Activated CD4-positive, alpha-beta T cell treated with anti-CD3 and anti-CD28 coated beads, Interleukin-2, amount 10 ng/mL, durations not matched to agents 7 days and 5 days (primary cell): ENCODE measurements at regions not wholly inside any gene's neighbourhood (a gene's known extent, or its start where the extent isn't known, plus 50 kb on each side); places are given as distances from the start of the nearest gene placed in this dataset.
"Not testable (repeated sequence)": the region's sequence is repeated elsewhere in the genome, so short reads cannot be mapped to it uniquely, and the experiment has no call there.

Experiments used
- CTCF ChIA-PET: fragments of 350-600 bp; sonication (Branson Sonifier 250); formaldehyde crosslinking; loops from one replicate; lab custom pipeline; 2021; ENCODE audit warnings: antibody characterized with exemption; lab: Charles Lee
- POLR2A ChIA-PET: fragments of 350-600 bp; sonication (Branson Sonifier 250); formaldehyde crosslinking; loops from one replicate; lab custom pipeline; 2021; ENCODE audit warnings: antibody characterized with exemption; lab: Charles Lee
- DNase-seq: peaks from one replicate; pipeline ENCODE4 v3.0.0-alpha.2; 2020
- H3K27ac Mint-ChIP-seq: one replicate; pipeline ENCODE4 v1.8.0; 2021; ENCODE audit warnings: mild to moderate bottlenecking, moderate library complexity, mixed read lengths
- H3K27me3 Mint-ChIP-seq: one replicate; pipeline ENCODE4 v1.8.0; 2021; ENCODE audit warnings: mixed read lengths
- H3K36me3 Mint-ChIP-seq: one replicate; pipeline ENCODE4 v1.8.0; 2021; ENCODE audit warnings: low read depth, mixed read lengths
- H3K4me1 Mint-ChIP-seq: one replicate; pipeline ENCODE4 v1.8.0; 2021; ENCODE audit warnings: mixed read lengths
- H3K4me3 Mint-ChIP-seq: one replicate; pipeline ENCODE4 v1.8.0; 2021; ENCODE audit warnings: mild to moderate bottlenecking, moderate library complexity, mixed read lengths
- H3K9me3 Mint-ChIP-seq: one replicate; pipeline ENCODE4 v1.8.0; 2021; ENCODE audit warnings: mixed read lengths

DNA sequence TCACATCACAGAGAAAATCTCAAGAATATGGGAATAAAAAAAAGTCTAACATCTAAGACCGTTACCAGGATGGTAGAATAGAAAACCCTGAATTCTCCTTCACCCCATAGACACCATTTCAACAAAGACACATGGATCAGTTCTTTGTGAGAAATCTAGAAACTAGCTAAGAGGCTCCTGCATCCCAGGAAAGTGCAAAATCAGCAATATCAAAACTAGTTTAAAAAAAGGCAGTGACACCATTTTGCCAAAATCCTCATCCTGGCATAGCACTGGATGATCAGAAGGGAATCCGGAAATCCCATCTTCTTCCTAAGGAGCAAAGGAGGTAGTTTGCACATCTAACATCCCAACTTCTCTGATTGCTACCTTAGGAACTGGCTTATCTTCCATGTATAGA is 88.9 kb upstream of the MAGEE2 start:
- Mint-ChIP-seq H3K9me3 (no peaks in the 10 kb centered on the region), H3K4me1 (no peaks in the 10 kb centered on the region), H3K27me3 (no peaks in the 10 kb centered on the region), H3K36me3 (no peaks in the 10 kb centered on the region), H3K4me3 (no peak overlapping the region), H3K27ac (no peak overlapping the region)
- ChIA-PET CTCF (no interaction called here), POLR2A (no interaction called here)
- DNase-seq: no peak

DNA sequence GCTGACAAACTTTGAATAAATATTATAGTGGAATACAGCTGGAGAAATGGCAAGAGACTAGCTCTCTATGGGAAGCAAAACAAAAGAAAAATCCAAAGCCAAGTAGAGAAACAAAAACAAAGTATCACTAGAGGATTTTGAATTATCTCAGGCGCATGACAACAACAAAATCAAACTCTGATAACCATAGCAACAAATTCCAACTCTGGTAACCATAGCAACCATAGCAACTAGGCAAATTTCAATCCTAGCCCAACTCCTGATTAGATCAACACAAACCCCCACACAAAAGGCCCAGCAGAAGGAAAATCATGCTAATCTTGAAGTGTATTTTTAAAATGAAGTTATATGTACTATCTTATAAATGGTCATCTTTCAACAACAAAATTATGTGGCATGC is 98.4 kb upstream of the MAGEE2 start:
- H3K4me1 Mint-ChIP-seq: no peaks in the 10 kb centered on the region
- H3K36me3 Mint-ChIP-seq: no peaks in the 10 kb centered on the region
- no peak overlapping the region for H3K27ac Mint-ChIP-seq
- CTCF ChIA-PET: no interaction called here
- H3K27me3 Mint-ChIP-seq: no peaks in the 10 kb centered on the region
- DNase-seq: no peak
- H3K9me3 Mint-ChIP-seq: no peaks in the 10 kb centered on the region
- POLR2A ChIA-PET: no interaction called here
- no peak overlapping the region for H3K4me3 Mint-ChIP-seq

DNA sequence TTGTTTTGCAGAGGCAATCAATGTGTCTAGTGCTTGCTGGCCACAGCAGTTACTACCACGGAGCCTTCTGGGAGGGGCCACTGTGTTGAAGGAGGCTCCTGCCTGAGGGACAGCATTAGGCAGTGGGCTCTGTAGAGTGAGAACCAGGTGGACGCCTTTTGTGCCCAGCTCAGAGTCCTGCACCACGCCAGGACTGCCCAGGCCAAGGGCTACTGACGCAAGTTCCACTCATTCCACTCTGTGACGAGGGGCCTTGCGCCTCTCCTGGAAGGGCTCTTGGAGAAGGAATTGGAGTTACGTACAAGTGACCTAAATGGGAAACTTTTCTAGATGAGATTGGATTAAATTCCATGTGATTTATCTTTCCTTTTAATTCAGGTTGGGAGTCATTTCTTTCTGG is 102.8 kb upstream of the MAGEE2 start:
- ChIA-PET POLR2A (no interaction called here), CTCF (no interaction called here)
- Mint-ChIP-seq H3K36me3 (no peaks in the 10 kb centered on the region), H3K4me1 (no peaks in the 10 kb centered on the region), H3K27me3 (peaks cover 2% of the 10 kb centered on the region), H3K27ac (no peak overlapping the region), H3K4me3 (no peak overlapping the region), H3K9me3 (no peaks in the 10 kb centered on the region)
- DNase-seq: no peak

DNA sequence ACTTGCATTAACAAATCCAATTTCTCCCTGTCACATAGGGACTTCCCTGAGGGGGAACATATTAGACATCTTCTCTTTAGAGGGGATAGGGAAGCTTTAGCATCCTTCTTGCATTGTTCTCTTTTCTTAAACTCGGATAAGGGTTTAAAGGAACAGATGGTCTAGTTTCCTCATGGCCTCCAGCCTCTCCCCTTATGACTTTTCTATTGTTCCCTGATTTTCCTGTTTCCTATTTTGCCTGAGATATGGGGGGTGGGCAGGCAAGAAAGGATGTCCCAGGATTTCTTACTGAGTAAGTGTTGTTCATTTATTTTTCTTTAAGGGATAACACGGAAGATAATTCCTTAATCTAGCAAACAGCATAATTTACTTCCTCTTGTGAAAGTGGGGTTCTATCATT is 107.7 kb upstream of the MAGEE2 start:
- no peaks in the 10 kb centered on the region for H3K36me3 Mint-ChIP-seq
- peaks cover 2% of the 10 kb centered on the region for H3K27me3 Mint-ChIP-seq
- ChIA-PET CTCF (no interaction called here), POLR2A (no interaction called here)
- no peak for DNase-seq
- H3K27ac Mint-ChIP-seq: no peak overlapping the region
- no peak overlapping the region for H3K4me3 Mint-ChIP-seq
- no peaks in the 10 kb centered on the region for H3K4me1 Mint-ChIP-seq
- no peaks in the 10 kb centered on the region for H3K9me3 Mint-ChIP-seq

DNA sequence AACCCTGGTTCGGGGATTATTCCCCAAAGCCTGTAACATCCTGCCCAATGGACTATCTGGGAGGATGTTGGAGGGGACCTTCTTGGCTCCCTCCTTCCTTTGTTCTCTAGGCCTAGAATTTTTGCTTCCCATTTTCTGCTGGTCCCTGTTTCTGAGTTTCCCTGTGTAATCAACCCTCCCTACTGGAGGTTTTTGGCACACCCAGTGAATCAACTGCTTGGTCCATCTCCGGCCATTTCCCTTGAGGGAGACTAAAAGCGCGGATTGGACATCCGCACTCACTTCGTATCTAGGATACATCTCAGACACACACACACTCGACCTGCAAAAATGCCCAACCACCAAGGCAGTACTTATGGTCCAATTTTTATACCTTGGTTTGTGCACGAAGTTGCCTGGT is 108.2 kb upstream of the MAGEE2 start:
- H3K9me3 Mint-ChIP-seq: no peaks in the 10 kb centered on the region
- H3K36me3 Mint-ChIP-seq: no peaks in the 10 kb centered on the region
- no peak overlapping the region for H3K27ac Mint-ChIP-seq
- CTCF ChIA-PET: no interaction called here
- H3K27me3 Mint-ChIP-seq: peaks cover 2% of the 10 kb centered on the region
- no peak overlapping the region for H3K4me3 Mint-ChIP-seq
- no peak for DNase-seq
- no peaks in the 10 kb centered on the region for H3K4me1 Mint-ChIP-seq
- POLR2A ChIA-PET: no interaction called here

DNA sequence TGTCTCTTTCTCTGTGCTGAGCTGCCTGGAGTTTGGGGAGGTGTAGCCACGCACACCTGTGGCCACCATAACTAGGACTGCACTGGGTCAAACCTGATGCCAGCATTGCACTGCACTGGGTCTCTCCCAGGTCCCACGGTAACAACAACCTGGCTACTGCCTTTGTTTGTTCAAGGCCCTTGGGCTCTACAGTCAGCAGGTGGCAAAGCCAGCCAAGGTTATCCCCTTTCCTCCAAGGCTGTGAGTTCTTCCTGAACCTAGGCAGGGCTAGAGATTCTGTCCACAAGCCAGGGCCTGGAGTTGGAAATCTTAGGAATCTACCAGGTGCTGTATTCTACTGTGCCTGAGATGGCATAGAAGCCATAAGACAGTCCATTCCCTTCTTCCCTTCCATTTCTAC is 126.7 kb upstream of the MAGEE2 start:
- Mint-ChIP-seq H3K27ac (no peak overlapping the region), H3K9me3 (no peaks in the 10 kb centered on the region), H3K4me3 (no peak overlapping the region), H3K4me1 (no peaks in the 10 kb centered on the region), H3K36me3 (no peaks in the 10 kb centered on the region), H3K27me3 (no peaks in the 10 kb centered on the region)
- DNase-seq: no peak
- ChIA-PET POLR2A (no interaction called here), CTCF (no interaction called here)

DNA sequence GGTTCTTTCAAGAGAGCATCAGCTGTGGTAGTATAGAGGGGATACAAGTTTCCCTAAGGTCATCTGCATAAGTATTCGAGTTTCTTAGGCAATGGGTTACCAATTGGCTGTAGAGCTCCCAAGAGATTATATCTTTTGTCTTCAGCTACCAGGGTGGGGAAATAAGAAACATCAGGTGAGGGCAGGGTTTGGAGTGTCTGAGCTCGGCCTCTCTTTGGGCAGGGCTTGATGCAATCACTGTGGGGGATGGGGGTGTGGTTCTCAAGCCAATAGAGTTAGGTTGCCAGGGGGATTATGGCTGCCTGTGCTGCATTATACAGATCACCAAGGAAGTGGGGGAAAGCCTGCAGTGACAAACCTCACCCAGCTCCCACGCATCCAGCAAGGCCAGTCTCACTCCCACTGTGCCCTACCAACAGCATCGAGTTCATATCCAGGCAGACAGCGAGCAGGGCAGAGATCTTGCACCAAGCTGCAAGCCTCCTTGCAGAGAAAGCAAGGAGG is 172.1 kb upstream of the MAGEE2 start:
- Mint-ChIP-seq H3K36me3 (no peaks in the 10 kb centered on the region), H3K4me3 (no peak overlapping the region), H3K4me1 (no peaks in the 10 kb centered on the region), H3K9me3 (no peaks in the 10 kb centered on the region), H3K27me3 (no peaks in the 10 kb centered on the region), H3K27ac (no peak overlapping the region)
- POLR2A ChIA-PET: no interaction called here
- DNase-seq: no peak
- CTCF ChIA-PET: no interaction called here

DNA sequence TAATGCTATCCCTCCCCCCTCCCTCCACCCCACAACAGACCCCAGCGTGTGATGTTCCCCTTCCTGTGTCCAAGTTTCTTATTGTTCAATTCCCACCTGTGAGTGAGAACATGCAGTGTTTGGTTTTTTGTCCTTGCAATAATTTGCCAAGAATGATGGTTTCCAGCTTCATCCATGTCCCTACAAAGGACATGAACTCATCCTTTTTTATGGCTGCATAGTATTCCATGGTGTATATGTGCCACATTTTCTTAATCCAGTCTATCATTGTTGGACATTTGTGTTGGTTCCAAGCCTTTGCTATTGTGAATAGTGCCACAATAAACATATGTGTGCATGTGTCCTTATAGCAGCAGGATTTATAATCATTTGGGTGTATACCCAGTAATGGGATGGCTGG is 176.3 kb upstream of the MAGEE2 start:
- H3K4me1 Mint-ChIP-seq, POLR2A ChIA-PET, H3K27ac Mint-ChIP-seq, DNase-seq, H3K9me3 Mint-ChIP-seq, H3K27me3 Mint-ChIP-seq, H3K36me3 Mint-ChIP-seq, CTCF ChIA-PET, H3K4me3 Mint-ChIP-seq: not testable (repeated sequence)

DNA sequence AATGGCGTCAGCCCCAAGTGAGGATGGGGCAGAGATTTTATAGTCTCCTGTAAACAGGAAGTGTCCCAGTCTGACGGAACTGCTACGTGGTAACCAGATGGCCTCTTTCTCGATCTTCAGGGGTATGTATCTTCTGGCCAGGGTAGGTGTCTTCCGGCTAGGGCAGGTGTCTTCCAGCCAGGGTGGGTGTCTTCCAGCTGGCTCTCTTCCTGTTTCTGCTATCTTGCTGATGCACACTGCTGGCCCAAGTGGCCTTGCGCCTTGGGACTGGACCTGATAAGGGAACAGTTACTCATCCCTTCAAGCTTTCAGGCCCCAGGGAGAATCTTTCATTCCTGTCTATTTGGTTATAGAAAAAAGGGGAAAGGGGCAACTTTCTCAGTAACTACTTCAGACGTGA is 178.7 kb upstream of the MAGEE2 start:
- H3K4me1 Mint-ChIP-seq: no peaks in the 10 kb centered on the region
- no peak overlapping the region for H3K4me3 Mint-ChIP-seq
- ChIA-PET CTCF (no interaction called here), POLR2A (no interaction called here)
- H3K27ac Mint-ChIP-seq: no peak overlapping the region
- H3K27me3 Mint-ChIP-seq: no peaks in the 10 kb centered on the region
- DNase-seq: no peak
- H3K9me3 Mint-ChIP-seq: no peaks in the 10 kb centered on the region
- H3K36me3 Mint-ChIP-seq: no peaks in the 10 kb centered on the region

DNA sequence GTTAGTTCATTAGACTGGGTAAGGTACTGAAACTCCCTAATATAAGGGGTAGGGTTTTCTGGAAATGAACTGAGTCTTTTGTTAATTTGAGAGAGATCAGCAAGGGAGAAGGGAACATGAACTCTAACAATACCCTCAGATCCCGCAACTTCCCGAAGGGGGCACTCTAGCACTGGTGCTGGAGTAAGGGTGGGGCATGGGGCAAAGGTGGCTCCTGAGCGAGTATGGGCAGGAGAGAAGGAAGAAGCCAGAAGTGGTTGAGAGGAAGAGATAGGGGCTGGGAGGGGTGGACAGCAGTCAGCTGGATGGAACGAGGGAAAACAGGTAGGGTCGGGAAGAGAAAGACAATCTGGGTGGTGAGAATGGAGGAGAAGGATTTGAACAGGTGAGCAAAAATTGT is 183.2 kb upstream of the MAGEE2 start:
- ChIA-PET CTCF (no interaction called here), POLR2A (no interaction called here)
- no peaks in the 10 kb centered on the region for H3K9me3 Mint-ChIP-seq
- H3K36me3 Mint-ChIP-seq: no peaks in the 10 kb centered on the region
- DNase-seq: no peak
- no peak overlapping the region for H3K27ac Mint-ChIP-seq
- no peaks in the 10 kb centered on the region for H3K4me1 Mint-ChIP-seq
- H3K27me3 Mint-ChIP-seq: no peaks in the 10 kb centered on the region
- no peak overlapping the region for H3K4me3 Mint-ChIP-seq

DNA sequence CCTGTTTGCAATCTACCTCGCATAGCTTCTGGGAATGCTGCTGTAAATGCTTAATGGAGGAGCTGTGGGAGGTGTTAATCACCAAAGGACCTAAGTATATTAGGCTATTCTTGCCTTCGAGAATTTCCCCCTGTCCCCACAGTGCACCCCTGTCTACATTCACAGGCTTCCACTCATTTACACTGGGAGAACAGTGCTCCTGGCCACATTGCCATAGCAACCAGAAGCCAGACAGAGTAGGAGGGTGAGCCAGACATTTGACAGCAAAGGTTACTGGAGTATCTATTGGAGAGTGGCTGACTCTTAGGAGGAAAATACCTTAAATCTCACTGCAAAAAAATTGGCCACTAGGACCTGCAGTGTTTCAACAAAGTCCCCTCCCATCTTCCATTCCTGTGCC is 185.9 kb upstream of the PBDC1 start:
- DNase-seq: no peak
- H3K27me3 Mint-ChIP-seq: no peaks in the 10 kb centered on the region
- no peaks in the 10 kb centered on the region for H3K9me3 Mint-ChIP-seq
- ChIA-PET CTCF (no interaction called here), POLR2A (no interaction called here)
- H3K4me3 Mint-ChIP-seq: no peak overlapping the region
- H3K36me3 Mint-ChIP-seq: no peaks in the 10 kb centered on the region
- no peak overlapping the region for H3K27ac Mint-ChIP-seq
- H3K4me1 Mint-ChIP-seq: no peaks in the 10 kb centered on the region

DNA sequence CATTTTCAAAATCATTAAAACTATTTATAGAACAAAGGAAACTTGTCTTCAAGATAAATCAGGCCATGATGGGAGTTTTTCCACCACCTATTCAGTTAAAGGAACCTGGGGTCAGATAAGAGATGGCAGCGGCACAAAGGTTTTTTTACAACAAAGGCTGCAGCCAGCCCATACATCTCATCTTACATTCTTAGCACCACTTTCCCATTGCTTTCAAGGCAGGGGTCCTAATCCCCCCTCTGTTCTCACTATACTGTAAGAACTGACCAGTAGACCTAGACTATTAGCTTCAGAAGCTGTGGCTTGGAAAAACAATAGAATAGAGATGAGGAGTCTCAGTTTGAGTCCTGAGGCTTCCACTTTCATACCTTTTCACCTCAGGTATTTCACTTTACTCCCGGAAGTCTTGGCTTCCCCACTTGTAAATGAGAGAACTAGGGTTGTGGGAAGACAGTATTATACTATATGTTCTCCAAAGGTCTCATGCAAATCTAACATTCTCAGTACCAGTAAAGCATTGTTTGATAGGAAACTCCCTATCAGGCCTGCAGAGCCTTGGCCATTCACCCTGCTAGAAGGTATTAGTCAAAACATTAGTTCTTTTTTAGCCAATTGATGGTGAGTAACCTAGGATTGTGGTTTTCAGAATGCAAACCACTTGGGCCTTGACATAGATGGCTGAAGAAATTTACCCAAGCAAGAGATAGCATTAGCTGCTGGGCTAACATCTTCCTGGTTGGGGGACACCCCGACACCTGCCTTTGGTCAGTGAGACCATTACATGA is 182.9 kb upstream of the PBDC1 start:
- H3K4me1 Mint-ChIP-seq: no peaks in the 10 kb centered on the region
- H3K9me3 Mint-ChIP-seq: no peaks in the 10 kb centered on the region
- DNase-seq: no peak
- no peaks in the 10 kb centered on the region for H3K27me3 Mint-ChIP-seq
- ChIA-PET POLR2A (no interaction called here), CTCF (no interaction called here)
- H3K4me3 Mint-ChIP-seq: no peak overlapping the region
- no peaks in the 10 kb centered on the region for H3K36me3 Mint-ChIP-seq
- H3K27ac Mint-ChIP-seq: no peak overlapping the region

DNA sequence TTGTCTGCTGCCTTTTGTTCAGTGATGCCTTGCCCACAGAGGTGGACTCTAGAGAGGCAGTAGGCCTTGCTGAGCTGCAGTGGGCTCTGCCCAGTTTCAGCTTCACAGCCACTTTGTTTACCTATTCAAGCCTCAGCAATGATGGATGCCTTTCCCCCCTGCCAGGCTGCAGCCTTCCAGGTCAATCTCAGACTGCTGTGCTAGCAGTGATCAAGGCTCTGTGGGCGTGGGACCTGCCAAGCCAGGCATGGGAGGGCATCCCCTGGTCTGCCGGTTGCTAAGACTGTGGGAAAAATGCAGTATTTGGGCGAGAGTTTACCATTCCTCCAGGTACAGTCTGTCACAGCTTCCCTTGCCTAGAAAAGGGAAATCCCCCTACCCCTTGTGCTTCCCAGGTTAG is 175.2 kb upstream of the PBDC1 start:
- Mint-ChIP-seq H3K36me3 (no peaks in the 10 kb centered on the region), H3K27me3 (no peaks in the 10 kb centered on the region), H3K4me3 (no peak overlapping the region), H3K9me3 (no peaks in the 10 kb centered on the region), H3K27ac (no peak overlapping the region), H3K4me1 (no peaks in the 10 kb centered on the region)
- no peak for DNase-seq
- ChIA-PET POLR2A (no interaction called here), CTCF (no interaction called here)

DNA sequence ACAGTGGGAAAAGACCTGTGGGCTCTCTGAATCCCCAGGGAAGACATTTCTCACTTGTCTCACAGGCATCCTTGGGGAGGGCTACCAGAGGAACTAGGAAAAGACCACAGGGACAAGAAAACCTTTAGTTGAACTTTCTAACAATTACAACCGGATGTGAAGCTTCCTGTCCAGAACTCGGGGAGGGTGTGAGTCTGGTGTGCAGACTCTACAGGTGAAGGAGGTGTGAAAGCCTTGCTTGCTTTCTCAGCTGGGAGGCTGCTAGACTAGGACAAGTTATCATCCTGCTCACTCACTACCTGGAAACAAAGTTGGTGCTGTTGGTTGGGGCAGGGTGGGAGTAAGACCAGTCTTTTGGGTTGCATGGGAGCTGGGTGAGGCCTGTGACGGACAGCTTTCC is 158.5 kb upstream of the PBDC1 start:
- ChIA-PET CTCF (no interaction called here), POLR2A (no interaction called here)
- Mint-ChIP-seq H3K4me3 (no peak overlapping the region), H3K27me3 (no peaks in the 10 kb centered on the region), H3K27ac (no peak overlapping the region), H3K9me3 (no peaks in the 10 kb centered on the region), H3K4me1 (no peaks in the 10 kb centered on the region), H3K36me3 (no peaks in the 10 kb centered on the region)
- DNase-seq: no peak
